Endothelial cell of umbilical vein (primary cell): ENCODE measurements at regions not wholly inside any gene's neighbourhood (a gene's known extent, or its start where the extent isn't known, plus 50 kb on each side); places are given as distances from the start of the nearest gene placed in this dataset.

Source experiments
- BruUV-seq: library from RNA; stranded (reverse); fragments of 400-500 nt; replicated peaks from 2 replicates; lab custom pipeline; 2021; lab: Mats Ljungman, UMichigan
- CTCF ChIA-PET: fragments of 300-600, 350-600 bp; sonication (Branson Sonifier 250); formaldehyde crosslinking; loops from one replicate; lab custom pipeline; 2021; ENCODE audit warnings: antibody characterized with exemption, inconsistent platforms; lab: Charles Lee
- POLR2A ChIA-PET: fragments of 300-600, 350-600 bp; sonication (Branson Sonifier 250); formaldehyde crosslinking; loops from one replicate; lab custom pipeline; 2021; ENCODE audit warnings: antibody characterized with exemption, inconsistent platforms; lab: Charles Lee
- DNase-seq: peaks from one replicate; pipeline ENCODE4 v3.0.0-alpha.2; 2011; ENCODE audit warnings: low read depth, low spot score
- FAIRE-seq: peaks from 2 replicates; lab custom pipeline; 2011; peaks lifted over from hg19 to GRCh38; lab: Jason Lieb, UNC
- H2AFZ ChIP-seq: 2 replicates; pipeline ENCODE4 v1.6.0; 2012; ENCODE audit warnings: low read depth, low read length, control low read depth, inconsistent platforms
- H3K27ac ChIP-seq: 2 replicates; pipeline ENCODE4 v1.5.1; 2011; ENCODE audit warnings: low read depth, mild to moderate bottlenecking, control low read depth, low read length, moderate library complexity; ENCODE audit not compliant: insufficient read depth
- H3K27me3 ChIP-seq, 2 experiments: 2 replicates each; pipeline versions ENCODE4 v1.6.0 to v1.6.1; 2011; ENCODE audit warnings: low read length in 2 of 2, mixed read lengths in 1 of 2; ENCODE audit not compliant: control insufficient read depth in 2 of 2, insufficient read depth in 2 of 2
- H3K36me3 ChIP-seq, 2 experiments: 2 replicates in 1 of 2; 3 replicates in 1 of 2; pipeline ENCODE4 v1.5.1; 2011; ENCODE audit warnings: low read length in 2 of 2, mild to moderate bottlenecking in 1 of 2, moderate library complexity in 1 of 2; ENCODE audit not compliant: control insufficient read depth in 2 of 2, insufficient read depth in 2 of 2; ENCODE audit errors: extremely low read depth in 1 of 2
- H3K4me1 ChIP-seq: 3 replicates; pipeline ENCODE4 v1.5.1; 2011; ENCODE audit warnings: mild to moderate bottlenecking, low read length; ENCODE audit not compliant: control insufficient read depth, insufficient read depth; ENCODE audit errors: extremely low read depth
- H3K4me2 ChIP-seq: 2 replicates; pipeline ENCODE4 v1.6.1; 2011; ENCODE audit warnings: low read length, control low read depth, mixed read lengths; ENCODE audit not compliant: insufficient read depth
- H3K4me3 ChIP-seq, 3 experiments: fragments of 200-600 bp in 1 of 3; sonication (generic), shearing (Covaris generic) in 1 of 3; replicated peaks in 1 of 3; 2 replicates each; pipeline ENCODE4 v1.5.1; 2011 to 2016; ENCODE audit warnings: control low read depth in 3 of 3, low read length in 3 of 3, mild to moderate bottlenecking in 2 of 3, inconsistent platforms in 1 of 3, low read depth in 1 of 3, moderate library complexity in 1 of 3; ENCODE audit not compliant: insufficient read depth in 1 of 3
- H3K79me2 ChIP-seq: 2 replicates; pipeline ENCODE4 v1.6.0; 2012; ENCODE audit warnings: low read length, inconsistent platforms; ENCODE audit not compliant: control insufficient read depth, insufficient read depth
- H3K9ac ChIP-seq: replicated peaks from 2 replicates; pipeline ENCODE3; 2011; ENCODE audit warnings: low read length, control low read depth; ENCODE audit not compliant: insufficient read depth; ENCODE audit errors: extremely low read depth
- H3K9me1 ChIP-seq: replicated peaks from 3 replicates; pipeline ENCODE4 v1.6.0; 2011; ENCODE audit warnings: mild to moderate bottlenecking, low read length; ENCODE audit not compliant: control insufficient read depth, insufficient read depth; ENCODE audit errors: extremely low read depth
- H3K9me3 ChIP-seq: replicated peaks from 2 replicates; pipeline ENCODE4 v1.5.1; 2012; ENCODE audit warnings: low read length, inconsistent platforms; ENCODE audit not compliant: control insufficient read depth, insufficient read depth
- H4K20me1 ChIP-seq: replicated peaks from 2 replicates; pipeline ENCODE3; 2011; ENCODE audit warnings: mild to moderate bottlenecking, low read length; ENCODE audit not compliant: control insufficient read depth, insufficient read depth; ENCODE audit errors: extremely low read depth
- EZH2 ChIP-seq: IDR thresholded peaks from 2 replicates; pipeline ENCODE4 v1.6.1; 2012; ENCODE audit warnings: borderline replicate concordance, low read depth, mild to moderate bottlenecking, moderate library complexity, low read length, inconsistent platforms; ENCODE audit not compliant: severe bottlenecking
- FOS ChIP-seq: IDR thresholded peaks from 2 replicates; pipeline ENCODE4 v1.6.1; 2011; ENCODE audit warnings: mild to moderate bottlenecking, low read length, moderate library complexity, borderline replicate concordance; ENCODE audit not compliant: insufficient read depth
- GATA2 ChIP-seq: IDR thresholded peaks from 2 replicates; pipeline ENCODE4 v1.7.0; 2011; ENCODE audit warnings: low read depth, mild to moderate bottlenecking, moderate library complexity, mixed read lengths, low read length; ENCODE audit not compliant: insufficient read length, insufficient read depth
- JUN ChIP-seq: IDR thresholded peaks from 2 replicates; pipeline ENCODE4 v1.6.1; 2011; ENCODE audit warnings: borderline replicate concordance, low read depth; ENCODE audit not compliant: insufficient read length, insufficient read depth
- MYC ChIP-seq: IDR thresholded peaks from one replicate; pipeline ENCODE4 v1.6.1; 2011; ENCODE audit warnings: mild to moderate bottlenecking, low read depth, low read length
- POLR2A ChIP-seq: IDR thresholded peaks from 2 replicates; pipeline ENCODE4 v1.6.1; 2012; ENCODE audit warnings: low read depth, mild to moderate bottlenecking, control low read depth, low read length
- POLR2AphosphoS5 ChIP-seq: IDR thresholded peaks from 2 replicates; pipeline ENCODE4 v1.6.1; 2012; ENCODE audit warnings: low read depth, mild to moderate bottlenecking, control low read depth, low read length, moderate library complexity; ENCODE audit not compliant: insufficient read depth
- dilution Hi-C: fragments of 300-500 bp; cut with MboI; formaldehyde crosslinking; loops from one replicate; pipeline ENCODE4 v1.15.0; 2019; ENCODE audit warnings: low sequenced_read_pairs; ENCODE audit not compliant: extremely low pct_ligation_motif_present
- intact Hi-C: fragments of 100-400 bp; cut with micrococcal nuclease; formaldehyde crosslinking; loops from one replicate; pipeline ENCODE4 v1.10.0; 2022
- TF ChIP-seq, protein P1 (sequence below), 2 donors: IDR thresholded peaks; 1 replicate in 1 of 2; 2 replicates in 1 of 2; pipeline ENCODE4 v1.5.1; 2011; ENCODE audit warnings: low read length in 2 of 2, mild to moderate bottlenecking in 2 of 2, moderate library complexity in 2 of 2, control low read depth in 1 of 2, inconsistent platforms in 1 of 2, low read depth in 1 of 2; ENCODE audit not compliant: insufficient read depth in 1 of 2; ENCODE audit errors: extremely low read depth in 1 of 2
- TF ChIP-seq, protein P2 (sequence below): IDR thresholded peaks from 2 replicates; pipeline ENCODE4 v1.6.1; 2011; ENCODE audit not compliant: insufficient read depth, insufficient read length

DNA sequence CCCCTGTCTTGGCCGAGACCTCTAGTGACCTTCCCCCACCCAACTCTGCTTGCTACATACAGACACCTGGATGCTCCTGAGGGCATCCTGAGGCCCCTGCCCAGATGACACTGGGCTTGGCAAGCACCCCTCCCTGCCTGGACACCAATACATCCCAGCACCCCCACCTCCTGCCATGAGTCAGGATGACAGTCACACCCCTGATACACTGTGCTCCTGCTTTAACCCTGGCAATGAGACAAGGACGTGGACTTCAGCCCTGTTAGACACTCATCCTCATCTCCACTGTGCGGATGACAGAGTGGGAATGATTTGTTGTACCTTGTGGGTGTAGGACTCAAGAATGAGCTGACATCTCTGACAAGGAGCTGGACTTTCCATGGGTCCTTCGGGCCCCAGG, 186.3 kb upstream of the ADCY1 start:
- BruUV-seq: no TSS peak
- intact Hi-C loops (no loop called here), dilution Hi-C loops (no loop called here)
- POLR2A ChIA-PET: no interaction called here
- no peak for DNase-seq
- no peak overlapping the region for H3K4me3 ChIP-seq
- no peak overlapping the region for H3K9ac ChIP-seq
- no peak overlapping the region for H3K27ac ChIP-seq
- H3K4me2 ChIP-seq: no peak overlapping the region
- H2AFZ ChIP-seq: no peak overlapping the region
- no peaks in the 10 kb centered on the region for H3K36me3 ChIP-seq
- TF ChIP-seq JUN (no peak), POLR2AphosphoS5 (no peak), MYC (no peak), GATA2 (no peak), EZH2 (no peak), FOS (no peak), POLR2A (no peak)
- TF ChIP-seq, protein P1, sequence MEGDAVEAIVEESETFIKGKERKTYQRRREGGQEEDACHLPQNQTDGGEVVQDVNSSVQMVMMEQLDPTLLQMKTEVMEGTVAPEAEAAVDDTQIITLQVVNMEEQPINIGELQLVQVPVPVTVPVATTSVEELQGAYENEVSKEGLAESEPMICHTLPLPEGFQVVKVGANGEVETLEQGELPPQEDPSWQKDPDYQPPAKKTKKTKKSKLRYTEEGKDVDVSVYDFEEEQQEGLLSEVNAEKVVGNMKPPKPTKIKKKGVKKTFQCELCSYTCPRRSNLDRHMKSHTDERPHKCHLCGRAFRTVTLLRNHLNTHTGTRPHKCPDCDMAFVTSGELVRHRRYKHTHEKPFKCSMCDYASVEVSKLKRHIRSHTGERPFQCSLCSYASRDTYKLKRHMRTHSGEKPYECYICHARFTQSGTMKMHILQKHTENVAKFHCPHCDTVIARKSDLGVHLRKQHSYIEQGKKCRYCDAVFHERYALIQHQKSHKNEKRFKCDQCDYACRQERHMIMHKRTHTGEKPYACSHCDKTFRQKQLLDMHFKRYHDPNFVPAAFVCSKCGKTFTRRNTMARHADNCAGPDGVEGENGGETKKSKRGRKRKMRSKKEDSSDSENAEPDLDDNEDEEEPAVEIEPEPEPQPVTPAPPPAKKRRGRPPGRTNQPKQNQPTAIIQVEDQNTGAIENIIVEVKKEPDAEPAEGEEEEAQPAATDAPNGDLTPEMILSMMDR (IDR thresholded peaks at IDR 0.05; ENCODE audit: extremely low read depth in 1 of 2, insufficient read depth in 1 of 2, low read depth in 1 of 2, low read length in 2 of 2): no peak
- TF ChIP-seq, protein P2, sequence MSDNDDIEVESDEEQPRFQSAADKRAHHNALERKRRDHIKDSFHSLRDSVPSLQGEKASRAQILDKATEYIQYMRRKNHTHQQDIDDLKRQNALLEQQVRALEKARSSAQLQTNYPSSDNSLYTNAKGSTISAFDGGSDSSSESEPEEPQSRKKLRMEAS: no peak
- no peaks in the 10 kb centered on the region for H3K27me3 ChIP-seq
- no peaks in the 10 kb centered on the region for H3K4me1 ChIP-seq
- H3K9me1 ChIP-seq: no peaks in the 10 kb centered on the region
- no peaks in the 10 kb centered on the region for H3K9me3 ChIP-seq
- CTCF ChIA-PET: no interaction called here
- H3K79me2 ChIP-seq: no peaks in the 10 kb centered on the region
- H4K20me1 ChIP-seq: no peaks in the 10 kb centered on the region
- FAIRE-seq: no peak
